Stomach (tissue), 8 donors: ENCODE measurements at regions not wholly inside any gene's neighbourhood (a gene's known extent, or its start where the extent isn't known, plus 50 kb on each side); places are given as distances from the start of the nearest gene placed in this dataset.

Source experiments
- DNase-seq, 2 donors: peaks; one replicate each; pipeline versions ENCODE4 v3.0.0 to v3.0.0-alpha.2; 2013 to 2019
- H3K27ac ChIP-seq, 5 donors: fragments of 200-600 bp in 4 of 5; sonication (generic) in 4 of 5; one replicate each; pipeline ENCODE4 v1.5.1; 2013 to 2019; ENCODE audit warnings: mild to moderate bottlenecking in 1 of 5, moderate library complexity in 1 of 5
- H3K27me3 ChIP-seq, 3 donors: fragments of 200-600 bp; sonication (generic); one replicate each; pipeline ENCODE4 v1.5.1; 2017 to 2019; ENCODE audit warnings: mixed run types in 1 of 3
- H3K36me3 ChIP-seq, 4 donors: fragments of 200-600 bp; sonication (generic); 1 replicate in 3 of 4; 2 replicates in 1 of 4; pipeline ENCODE4 v1.5.1; 2016 to 2019
- H3K4me1 ChIP-seq, 4 donors: fragments of 200-600 bp; sonication (generic); one replicate each; pipeline ENCODE4 v1.5.1; 2016 to 2019
- H3K4me3 ChIP-seq, 4 donors: fragments of 200-600 bp; sonication (generic) in 3 of 4; one replicate each; pipeline ENCODE4 v1.5.1; 2016 to 2019; ENCODE audit warnings: mild to moderate bottlenecking in 1 of 4
- H3K9me3 ChIP-seq, 4 donors: fragments of 200-600 bp; sonication (generic); one replicate each; pipeline ENCODE4 v1.5.1; 2016 to 2019
- CTCF ChIP-seq, 7 experiments: fragments of 450-650 bp in 4 of 7; fragments of 200-600 bp in 3 of 7; sonication (generic) in 3 of 7; IDR thresholded peaks; one replicate each; pipeline ENCODE4 v1.5.1; 2016 to 2019; ENCODE audit warnings: antibody characterized with exemption in 7 of 7, control low read depth in 2 of 7, mild to moderate bottlenecking in 1 of 7
- EP300 ChIP-seq: sonication (generic); formaldehyde crosslinking; IDR thresholded peaks from one replicate; pipeline ENCODE4 v1.6.1; 2017; ENCODE audit warnings: antibody characterized with exemption
- POLR2A ChIP-seq, 4 donors: fragments of 450-650 bp; IDR thresholded peaks; one replicate each; pipeline ENCODE4 v1.6.1; 2016; ENCODE audit warnings: antibody characterized with exemption in 4 of 4, control low read depth in 2 of 4, mild to moderate bottlenecking in 1 of 4, moderate library complexity in 1 of 4
- POLR2AphosphoS5 ChIP-seq, 3 donors: sonication (generic); formaldehyde crosslinking; IDR thresholded peaks; one replicate each; pipeline ENCODE4 v1.6.1; 2016; ENCODE audit warnings: antibody characterized with exemption in 3 of 3
- WGBS, 5 donors: extraction: QIAGEN DNeasy Blood & Tissue Kit in 3 of 5; methylation state at CpG; one replicate each; pipeline versions ENCODE4 v1.1.5 to v1.1.7; 2013 to 2018; 5-methylcytosine and 5-hydroxymethylcytosine counted together
- intact Hi-C: fragments of 100-400 bp; cut with DNase I; formaldehyde crosslinking; loops from one replicate; pipeline ENCODE4 v1.15.1; 2023; ENCODE audit warnings: low total_unique reads
- donor health status: healthy with polysubstance abuse.
- donor health status: Bipolar disorder and iron deficiency.
- donor health status: healthy.

GRCh38 chr1:218867066-218867465, 306.6 kb upstream of the LYPLAL1 start:
- H3K27me3 ChIP-seq, result no peaks in the 10 kb centered on the region
- H3K27ac ChIP-seq, result no peak overlapping the region
- H3K9me3 ChIP-seq, result no peaks in the 10 kb centered on the region
- no peak for DNase-seq
- intact Hi-C loops, result no loop called here
- no peak overlapping the region for H3K4me3 ChIP-seq
- WGBS, 5 donors, result 45 to 59% (median 54%) methylated on average over 3 of the region's 3 CpGs
- TF ChIP-seq EP300 (no peak), POLR2A (IDR thresholded peaks at IDR 0.05) (no peak), POLR2AphosphoS5 (IDR thresholded peaks at IDR 0.05) (no peak), CTCF (IDR thresholded peaks at IDR 0.05) (no peak)
- peaks cover 0 to 13% (median 0%) of the 10 kb centered on the region in 4 donors for H3K4me1 ChIP-seq
- no peaks in the 10 kb centered on the region for H3K36me3 ChIP-seq

- H3K36me3 ChIP-seq, result no peaks in the 10 kb centered on the region
- intact Hi-C loops, result no loop called here
- peaks cover 0 to 13% (median 0%) of the 10 kb centered on the region in 4 donors for H3K4me1 ChIP-seq
- H3K27me3 ChIP-seq, result no peaks in the 10 kb centered on the region
- H3K9me3 ChIP-seq, result no peaks in the 10 kb centered on the region
- no peak for DNase-seq
- no peak for TF ChIP-seq POLR2A (IDR thresholded peaks at IDR 0.05)
- TF ChIP-seq CTCF (IDR thresholded peaks at IDR 0.05), result no peak
- TF ChIP-seq POLR2AphosphoS5 (IDR thresholded peaks at IDR 0.05), result no peak
- no peak for TF ChIP-seq EP300
- 76 to 83% (median 82%) methylated on average over 3 of the region's 3 CpGs for WGBS, 5 donors
- no peak overlapping the region for H3K27ac ChIP-seq
- no peak overlapping the region for H3K4me3 ChIP-seq
Observed at GRCh38 chr1:218867941-218868626, 305.6 kb upstream of the LYPLAL1 start.

GRCh38 chr1:218869276-218869675, 304.4 kb upstream of the LYPLAL1 start:
- Histone ChIP-seq H3K36me3 (no peaks in the 10 kb centered on the region), H3K4me1 (peaks cover 0 to 13% (median 0%) of the 10 kb centered on the region in 4 donors), H3K9me3 (no peaks in the 10 kb centered on the region), H3K4me3 (no peak overlapping the region), H3K27me3 (no peaks in the 10 kb centered on the region), H3K27ac (no peak overlapping the region)
- intact Hi-C loops, result no loop called here
- TF ChIP-seq POLR2AphosphoS5 (IDR thresholded peaks at IDR 0.05) (no peak), EP300 (no peak)
- DNase-seq, result no peak

- H3K4me3 ChIP-seq, result no peak overlapping the region
- DNase-seq, result no peak
- H3K9me3 ChIP-seq, result no peaks in the 10 kb centered on the region
- WGBS, 5 donors, result 47 to 57% (median 55%) methylated on average over 4 of the region's 4 CpGs
- H3K4me1 ChIP-seq, result no peaks in the 10 kb centered on the region
- intact Hi-C loops, result no loop called here
- TF ChIP-seq CTCF (IDR thresholded peaks at IDR 0.05) (no peak), EP300 (no peak), POLR2AphosphoS5 (IDR thresholded peaks at IDR 0.05) (no peak), POLR2A (IDR thresholded peaks at IDR 0.05) (no peak)
- H3K27ac ChIP-seq, result no peak overlapping the region
- H3K36me3 ChIP-seq, result no peaks in the 10 kb centered on the region
- H3K27me3 ChIP-seq, result no peaks in the 10 kb centered on the region
Observed at GRCh38 chr1:218872026-218872425, 301.7 kb upstream of the LYPLAL1 start.

GRCh38 chr1:218872928-218873327, 300.8 kb upstream of the LYPLAL1 start:
- no peak for TF ChIP-seq POLR2A (IDR thresholded peaks at IDR 0.05)
- no peak for TF ChIP-seq POLR2AphosphoS5 (IDR thresholded peaks at IDR 0.05)
- no peak for TF ChIP-seq CTCF (IDR thresholded peaks at IDR 0.05)
- TF ChIP-seq EP300, result no peak
- no peaks in the 10 kb centered on the region for H3K36me3 ChIP-seq
- no peak overlapping the region for H3K27ac ChIP-seq
- intact Hi-C loops, result no loop called here
- H3K27me3 ChIP-seq, result no peaks in the 10 kb centered on the region
- H3K4me3 ChIP-seq, result no peak overlapping the region
- no peaks in the 10 kb centered on the region for H3K9me3 ChIP-seq
- 89 to 100% (median 97%) methylated on average over 1 of the region's 1 CpG for WGBS, 5 donors
- no peaks in the 10 kb centered on the region for H3K4me1 ChIP-seq
- DNase-seq, result no peak
